SK-N-MC (cell line): ENCODE measurements at regions not wholly inside any gene's neighbourhood (a gene's known extent, or its start where the extent isn't known, plus 50 kb on each side); places are given as distances from the start of the nearest gene placed in this dataset.

Source experiments
- EZH2 ChIP-seq: fragments of 200-600 bp; sonication (generic); IDR thresholded peaks from one replicate; pipeline ENCODE4 v1.6.1; 2017; ENCODE audit warnings: antibody characterized with exemption
- FOXP2 ChIP-seq: optimal IDR thresholded peaks from 2 replicates; pipeline ENCODE3; 2011; ENCODE audit warnings: mild to moderate bottlenecking, moderate library complexity; ENCODE audit not compliant: insufficient read depth; ENCODE audit errors: extremely low read length, control extremely low read depth
- POLR2AphosphoS5 ChIP-seq: IDR thresholded peaks from 2 replicates; pipeline ENCODE4 v1.6.1; 2012; ENCODE audit warnings: mild to moderate bottlenecking, low read depth, low read length, borderline replicate concordance

GRCh38 chr2:220162320-220162719, 534.9 kb downstream of the SLC4A3 start:
- no peak for TF ChIP-seq POLR2AphosphoS5
- TF ChIP-seq EZH2, result no peak
- TF ChIP-seq FOXP2, result no peak
